ENCODE measurements at regions not wholly inside any gene's neighbourhood (a gene's known extent, or its start where the extent isn't known, plus 50 kb on each side); places are given as distances from the start of the nearest gene placed in this dataset.

- Histone ChIP-seq H3K27ac (no peak overlapping the region), H3K4me3 (no peak overlapping the region), H3K27me3 (no peaks in the 10 kb centered on the region), H3K9me3 (no peaks in the 10 kb centered on the region), H3K36me3 (no peaks in the 10 kb centered on the region), H3K4me1 (no peaks in the 10 kb centered on the region)
- ATAC-seq (no peak), DNase-seq (no peak)
- no peak for TF ChIP-seq CTCF (IDR thresholded peaks at IDR 0.05)
- intact Hi-C loops (cut with DNase I): no loop called here
Measured at GRCh38 chrX:106437407-106437806, 174.4 kb upstream of the RADX start.

GRCh38 chrX:106450405-106450804, 161.4 kb upstream of the RADX start:
- ATAC-seq: no peak
- H3K36me3 ChIP-seq: no peaks in the 10 kb centered on the region
- no peak overlapping the region for H3K4me3 ChIP-seq
- H3K4me1 ChIP-seq: no peaks in the 10 kb centered on the region
- no peak for DNase-seq
- no peak for TF ChIP-seq CTCF (IDR thresholded peaks at IDR 0.05)
- H3K9me3 ChIP-seq: no peaks in the 10 kb centered on the region
- H3K27me3 ChIP-seq: no peaks in the 10 kb centered on the region
- intact Hi-C loops (cut with DNase I): no loop called here
- no peak overlapping the region for H3K27ac ChIP-seq

- H3K27ac ChIP-seq: no peak overlapping the region
Measured at GRCh38 chrX:106451933-106452332, 159.8 kb upstream of the RADX start.

GRCh38 chrX:106454991-106455390, 156.8 kb upstream of the RADX start:
- H3K27me3 ChIP-seq: no peaks in the 10 kb centered on the region
- no peak for ATAC-seq
- intact Hi-C loops (cut with DNase I): no loop called here
- H3K27ac ChIP-seq: no peak overlapping the region
- TF ChIP-seq CTCF (IDR thresholded peaks at IDR 0.05): no peak
- H3K4me1 ChIP-seq: no peaks in the 10 kb centered on the region
- H3K4me3 ChIP-seq: no peak overlapping the region
- no peak for DNase-seq
- no peaks in the 10 kb centered on the region for H3K36me3 ChIP-seq
- H3K9me3 ChIP-seq: no peaks in the 10 kb centered on the region

More at GRCh38 chrX:106451933-106452332, 159.8 kb upstream of the RADX start:
- Histone ChIP-seq H3K4me3 (no peak overlapping the region), H3K4me1 (no peaks in the 10 kb centered on the region), H3K27me3 (no peaks in the 10 kb centered on the region), H3K36me3 (no peaks in the 10 kb centered on the region), H3K9me3 (no peaks in the 10 kb centered on the region)
- no peak for TF ChIP-seq CTCF (IDR thresholded peaks at IDR 0.05)
- ATAC-seq (no peak), DNase-seq (no peak)
- intact Hi-C loops (cut with DNase I): no loop called here

- Histone ChIP-seq H3K27me3 (no peaks in the 10 kb centered on the region), H3K9me3 (no peaks in the 10 kb centered on the region), H3K27ac (no peak overlapping the region), H3K36me3 (no peaks in the 10 kb centered on the region), H3K4me3 (no peak overlapping the region), H3K4me1 (no peaks in the 10 kb centered on the region)
- ATAC-seq: no peak
- intact Hi-C loops (cut with DNase I): no loop called here
- no peak for DNase-seq
- TF ChIP-seq CTCF (IDR thresholded peaks at IDR 0.05): no peak
Measured at GRCh38 chrX:106457802-106458201, 154.0 kb upstream of the RADX start.

Measured in left lung (tissue), 4 donors.